Adrenal gland (tissue), 9 donors: ENCODE measurements at regions not wholly inside any gene's neighbourhood (a gene's known extent, or its start where the extent isn't known, plus 50 kb on each side); places are given as distances from the start of the nearest gene placed in this dataset.

ENCODE experiments used
- DNase-seq, 7 donors: peaks; one replicate each; pipeline ENCODE4 v3.0.0-alpha.2; 2019 to 2020
- H3K27ac ChIP-seq, 5 donors: fragments of 200-600 bp; sonication (generic) in 4 of 5; 1 replicate in 3 of 5; 2 replicates in 2 of 5; pipeline versions ENCODE4 v1.5.1 to v1.8.0; 2016 to 2020; ENCODE audit warnings: mild to moderate bottlenecking in 1 of 5
- H3K27me3 ChIP-seq: fragments of 200-600 bp; 2 replicates; pipeline ENCODE4 v1.8.0; 2021
- H3K36me3 ChIP-seq, 2 donors: fragments of 200-600 bp; replicated peaks in 1 of 2; 1 replicate in 1 of 2; 2 replicates in 1 of 2; pipeline versions ENCODE4 v1.5.1 to v1.8.0; 2018 to 2022
- H3K4me1 ChIP-seq, 2 donors: fragments of 200-600 bp; replicated peaks in 1 of 2; 1 replicate in 1 of 2; 2 replicates in 1 of 2; pipeline versions ENCODE4 v1.5.1 to v1.8.0; 2018 to 2021
- H3K4me3 ChIP-seq, 4 donors: fragments of 200-600 bp; sonication (generic) in 3 of 4; one replicate each; pipeline ENCODE4 v1.5.1; 2016 to 2018
- H3K9me3 ChIP-seq, 3 donors: fragments of 200-600 bp; sonication (generic) in 1 of 3; replicated peaks in 1 of 3; 1 replicate in 2 of 3; 2 replicates in 1 of 3; pipeline versions ENCODE4 v1.5.1 to v1.8.0; 2016 to 2021
- POLR2A ChIP-seq, 2 donors: fragments of 450-650 bp; IDR thresholded peaks; one replicate each; pipeline ENCODE4 v1.6.1; 2017; ENCODE audit warnings: antibody characterized with exemption in 2 of 2, mild to moderate bottlenecking in 2 of 2, moderate library complexity in 1 of 2
- WGBS, 4 donors: extraction: QIAGEN DNeasy Blood & Tissue Kit in 2 of 4; methylation state at CpG; one replicate each; pipeline versions ENCODE4 v1.1.5 to v1.1.7; 2013 to 2017; 5-methylcytosine and 5-hydroxymethylcytosine counted together
- intact Hi-C, 2 donors: fragments of 100-400 bp; cut with DNase I; formaldehyde crosslinking; loops; one replicate each; pipeline versions ENCODE4 v1.14.1 to v1.15.0; 2022 to 2023
- TF ChIP-seq, protein P1 (sequence below), 6 experiments: fragments of 450-650 bp in 4 of 6; fragments of 200-600 bp in 2 of 6; sonication (generic) in 1 of 6; IDR thresholded peaks; 1 replicate in 5 of 6; 2 replicates in 1 of 6; pipeline versions ENCODE4 v1.5.1 to v1.8.0; 2016 to 2021; ENCODE audit warnings: antibody characterized with exemption in 6 of 6, mild to moderate bottlenecking in 2 of 6, moderate library complexity in 1 of 6
- donor health status: healthy with polysubstance abuse.
- donor health status: Bipolar disorder and iron deficiency.
- donor health status: DM: yes; HTN: yes; CAD: no.
- donor health status: DM: no; HTN: no; CAD: no.
- donor health status: DM: no; HTN: no; CAD: no.

DNA sequence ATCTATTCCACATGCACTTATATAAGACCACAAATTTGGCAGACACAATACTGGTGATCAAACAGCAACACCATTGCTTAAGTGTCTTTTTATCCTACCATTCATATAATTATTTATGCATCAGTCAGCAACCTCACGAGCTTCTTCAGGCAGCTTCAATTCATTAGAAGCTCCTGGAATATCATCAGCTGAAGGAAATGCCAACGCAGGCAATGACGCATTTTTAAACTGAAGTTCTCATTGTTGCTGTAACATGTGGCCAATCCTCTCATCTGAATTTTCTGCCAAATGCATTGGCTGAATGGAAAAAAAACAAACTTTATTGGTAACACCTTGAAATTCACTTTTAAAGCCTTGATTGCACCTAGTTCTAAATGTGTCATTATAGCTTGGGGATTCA lies 376.4 kb upstream of the RGMB start:
- H3K4me1 ChIP-seq = no peaks in the 10 kb centered on the region
- TF ChIP-seq, protein P1, sequence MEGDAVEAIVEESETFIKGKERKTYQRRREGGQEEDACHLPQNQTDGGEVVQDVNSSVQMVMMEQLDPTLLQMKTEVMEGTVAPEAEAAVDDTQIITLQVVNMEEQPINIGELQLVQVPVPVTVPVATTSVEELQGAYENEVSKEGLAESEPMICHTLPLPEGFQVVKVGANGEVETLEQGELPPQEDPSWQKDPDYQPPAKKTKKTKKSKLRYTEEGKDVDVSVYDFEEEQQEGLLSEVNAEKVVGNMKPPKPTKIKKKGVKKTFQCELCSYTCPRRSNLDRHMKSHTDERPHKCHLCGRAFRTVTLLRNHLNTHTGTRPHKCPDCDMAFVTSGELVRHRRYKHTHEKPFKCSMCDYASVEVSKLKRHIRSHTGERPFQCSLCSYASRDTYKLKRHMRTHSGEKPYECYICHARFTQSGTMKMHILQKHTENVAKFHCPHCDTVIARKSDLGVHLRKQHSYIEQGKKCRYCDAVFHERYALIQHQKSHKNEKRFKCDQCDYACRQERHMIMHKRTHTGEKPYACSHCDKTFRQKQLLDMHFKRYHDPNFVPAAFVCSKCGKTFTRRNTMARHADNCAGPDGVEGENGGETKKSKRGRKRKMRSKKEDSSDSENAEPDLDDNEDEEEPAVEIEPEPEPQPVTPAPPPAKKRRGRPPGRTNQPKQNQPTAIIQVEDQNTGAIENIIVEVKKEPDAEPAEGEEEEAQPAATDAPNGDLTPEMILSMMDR (IDR thresholded peaks at IDR 0.05) = no peak
- no peak for TF ChIP-seq POLR2A (IDR thresholded peaks at IDR 0.05)
- no peaks in the 10 kb centered on the region for H3K27me3 ChIP-seq
- H3K36me3 ChIP-seq = no peaks in the 10 kb centered on the region
- H3K9me3 ChIP-seq = no peaks in the 10 kb centered on the region
- no peak overlapping the region for H3K27ac ChIP-seq
- 73 to 79% (median 76%) methylated on average over 3 of the region's 3 CpGs for WGBS, 4 donors
- no peak for DNase-seq
- intact Hi-C loops = no loop called here
- H3K4me3 ChIP-seq = no peak overlapping the region

DNA sequence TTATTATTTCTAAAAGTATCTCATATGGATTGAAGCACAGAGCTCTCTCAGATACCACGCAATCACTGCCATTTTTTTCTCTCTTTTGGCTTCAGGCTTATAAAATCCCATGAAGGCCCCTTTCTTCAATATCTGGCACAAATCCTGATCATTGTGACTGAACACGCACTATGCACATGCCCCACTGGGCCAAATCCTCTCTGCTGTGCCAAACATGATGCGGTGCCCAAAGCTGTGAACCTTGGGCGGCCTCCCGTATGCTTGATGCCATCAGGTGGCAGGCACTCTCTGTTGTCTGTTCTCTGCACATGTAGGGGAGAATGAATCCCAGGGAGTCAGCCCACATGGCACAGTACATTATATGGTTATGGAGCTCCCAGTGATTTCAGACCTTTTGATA lies 375.0 kb upstream of the RGMB start:
- H3K27me3 ChIP-seq = no peaks in the 10 kb centered on the region
- H3K4me3 ChIP-seq = no peak overlapping the region
- H3K36me3 ChIP-seq = no peaks in the 10 kb centered on the region
- intact Hi-C loops = no loop called here
- 87 to 100% (median 93%) methylated on average over 3 to 5 of the region's 5 CpGs for WGBS, 4 donors
- no peaks in the 10 kb centered on the region for H3K9me3 ChIP-seq
- DNase-seq = no peak
- no peak overlapping the region for H3K27ac ChIP-seq
- H3K4me1 ChIP-seq = no peaks in the 10 kb centered on the region
- TF ChIP-seq, protein P1 (IDR thresholded peaks at IDR 0.05) = no peak
- no peak for TF ChIP-seq POLR2A (IDR thresholded peaks at IDR 0.05)

DNA sequence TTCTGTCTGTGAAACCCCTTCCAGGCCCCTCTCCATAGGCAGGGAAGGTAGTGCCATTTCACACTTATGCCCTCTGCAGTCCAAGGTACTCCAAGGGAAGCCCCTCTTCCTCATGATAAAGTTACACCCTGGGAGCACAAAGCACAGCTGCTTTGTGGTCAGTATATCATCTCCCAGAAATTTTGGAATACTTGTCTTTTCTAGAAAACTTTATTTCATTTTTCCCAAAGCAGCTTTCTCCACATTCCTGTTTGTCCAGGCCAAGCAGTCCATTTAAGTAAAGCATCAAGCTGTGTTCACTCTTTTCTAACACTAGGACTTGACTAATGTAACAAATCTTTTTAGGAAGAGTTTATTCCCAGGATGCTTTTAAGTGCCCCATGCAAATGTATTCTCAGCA lies 371.8 kb upstream of the RGMB start:
- no peak for DNase-seq
- intact Hi-C loops = no loop called here
- Histone ChIP-seq H3K9me3 (no peaks in the 10 kb centered on the region), H3K4me3 (no peak overlapping the region), H3K27ac (no peak overlapping the region), H3K4me1 (no peaks in the 10 kb centered on the region), H3K27me3 (no peaks in the 10 kb centered on the region), H3K36me3 (no peaks in the 10 kb centered on the region)
- no peak for TF ChIP-seq POLR2A (IDR thresholded peaks at IDR 0.05)
- TF ChIP-seq, protein P1 (IDR thresholded peaks at IDR 0.05) = no peak

DNA sequence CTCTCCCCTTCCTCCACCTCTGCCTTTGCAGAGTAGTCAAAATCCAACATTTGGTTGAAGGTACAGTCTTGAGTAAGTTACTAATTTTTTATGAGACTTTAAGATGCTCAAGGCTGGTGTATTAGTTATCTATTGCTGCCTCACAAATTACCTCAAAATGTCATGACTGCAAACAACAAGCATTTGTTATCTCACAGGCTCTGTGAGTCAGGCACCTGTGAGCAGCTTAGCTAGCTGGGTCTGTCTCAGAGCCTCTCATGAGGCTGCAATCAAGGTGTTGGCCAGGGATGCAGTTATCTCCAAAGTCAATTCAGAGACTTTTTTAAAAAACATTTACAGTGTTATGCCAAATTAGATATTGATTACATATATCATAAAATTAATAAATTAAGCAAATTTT lies 371.3 kb upstream of the RGMB start:
- TF ChIP-seq, protein P1 (IDR thresholded peaks at IDR 0.05) = no peak
- TF ChIP-seq POLR2A (IDR thresholded peaks at IDR 0.05) = no peak
- H3K4me3 ChIP-seq = no peak overlapping the region
- no peaks in the 10 kb centered on the region for H3K4me1 ChIP-seq
- H3K27ac ChIP-seq = no peak overlapping the region
- no peaks in the 10 kb centered on the region for H3K36me3 ChIP-seq
- no peak for DNase-seq
- intact Hi-C loops = no loop called here
- H3K27me3 ChIP-seq = no peaks in the 10 kb centered on the region
- no peaks in the 10 kb centered on the region for H3K9me3 ChIP-seq
